RWPE1 (cell line): ENCODE measurements at regions not wholly inside any gene's neighbourhood (a gene's known extent, or its start where the extent isn't known, plus 50 kb on each side); places are given as distances from the start of the nearest gene placed in this dataset.

ENCODE experiments used
- CTCF ChIA-PET: fragments of 350-600 bp; sonication (Branson Sonifier 250); formaldehyde crosslinking; extraction: SDS; loops from one replicate; lab custom pipeline; 2021; lab: Yijun Ruan, JAX
- POLR2A ChIA-PET: fragments of 400-600 bp; formaldehyde crosslinking; extraction: SDS; loops from one replicate; lab custom pipeline; 2020; ENCODE audit warnings: antibody characterized with exemption; ENCODE audit not compliant: low non-redundant PET; lab: Yijun Ruan, JAX
- DNase-seq: peaks from one replicate; pipeline ENCODE4 v3.0.0; 2012; ENCODE audit warnings: low spot score
- H3K27ac ChIP-seq: fragments of 450-650 bp; 2 replicates; pipeline ENCODE4 v1.5.1; 2017
- TF ChIP-seq, protein P1 (sequence below): fragments of 450-650 bp; conservative IDR thresholded peaks from 2 replicates; pipeline ENCODE4 v1.5.1; 2017; ENCODE audit warnings: low read depth, mild to moderate bottlenecking

- TF ChIP-seq, protein P1, sequence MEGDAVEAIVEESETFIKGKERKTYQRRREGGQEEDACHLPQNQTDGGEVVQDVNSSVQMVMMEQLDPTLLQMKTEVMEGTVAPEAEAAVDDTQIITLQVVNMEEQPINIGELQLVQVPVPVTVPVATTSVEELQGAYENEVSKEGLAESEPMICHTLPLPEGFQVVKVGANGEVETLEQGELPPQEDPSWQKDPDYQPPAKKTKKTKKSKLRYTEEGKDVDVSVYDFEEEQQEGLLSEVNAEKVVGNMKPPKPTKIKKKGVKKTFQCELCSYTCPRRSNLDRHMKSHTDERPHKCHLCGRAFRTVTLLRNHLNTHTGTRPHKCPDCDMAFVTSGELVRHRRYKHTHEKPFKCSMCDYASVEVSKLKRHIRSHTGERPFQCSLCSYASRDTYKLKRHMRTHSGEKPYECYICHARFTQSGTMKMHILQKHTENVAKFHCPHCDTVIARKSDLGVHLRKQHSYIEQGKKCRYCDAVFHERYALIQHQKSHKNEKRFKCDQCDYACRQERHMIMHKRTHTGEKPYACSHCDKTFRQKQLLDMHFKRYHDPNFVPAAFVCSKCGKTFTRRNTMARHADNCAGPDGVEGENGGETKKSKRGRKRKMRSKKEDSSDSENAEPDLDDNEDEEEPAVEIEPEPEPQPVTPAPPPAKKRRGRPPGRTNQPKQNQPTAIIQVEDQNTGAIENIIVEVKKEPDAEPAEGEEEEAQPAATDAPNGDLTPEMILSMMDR: no peak
- H3K27ac ChIP-seq: no peak overlapping the region
- ChIA-PET POLR2A (no interaction called here), CTCF (interaction anchor here (0.6 kb wide), 1 partner anchor 19 kb away, joined by 4 read pairs; no protein-coding TSS in a partner anchor)
- DNase-seq: no peak
These were observed 162.8 kb downstream of the CYP26A1 start for GRCh38 chr10:93236393-93237040.

- POLR2A ChIA-PET: no interaction called here
- no peak for DNase-seq
- CTCF ChIA-PET: no interaction called here
- H3K27ac ChIP-seq: no peak overlapping the region
- TF ChIP-seq, protein P1: no peak
These were observed 171.5 kb downstream of the CYP26A1 start for GRCh38 chr10:93245147-93245546.

DNA sequence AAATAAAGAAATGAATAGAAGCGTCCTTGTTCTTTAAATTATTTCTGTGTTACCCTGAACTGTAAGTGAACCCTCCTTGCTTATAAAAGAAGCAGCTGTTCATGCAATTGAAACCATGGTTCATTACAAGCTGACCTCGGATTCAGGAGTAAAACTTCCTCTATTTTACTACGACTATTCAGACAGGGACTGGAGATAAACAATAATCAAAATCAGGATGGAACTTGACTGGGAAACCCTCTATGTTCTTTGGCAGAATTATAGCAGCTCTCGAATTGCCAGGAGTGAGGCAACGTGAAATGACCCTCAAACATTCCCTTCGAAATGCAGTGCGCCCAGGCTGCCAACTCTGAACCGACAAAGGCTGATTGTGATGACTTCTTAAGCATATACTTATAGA lies 172.1 kb downstream of the CYP26A1 start:
- POLR2A ChIA-PET: no interaction called here
- H3K27ac ChIP-seq: no peak overlapping the region
- DNase-seq: no peak
- TF ChIP-seq, protein P1: no peak
- CTCF ChIA-PET: no interaction called here

GRCh38 chr10:93248583-93249227 lies 175.0 kb downstream of the CYP26A1 start:
- ChIA-PET CTCF (no interaction called here), POLR2A (no interaction called here)
- DNase-seq: no peak
- no peak overlapping the region for H3K27ac ChIP-seq
- TF ChIP-seq, protein P1: no peak

DNA sequence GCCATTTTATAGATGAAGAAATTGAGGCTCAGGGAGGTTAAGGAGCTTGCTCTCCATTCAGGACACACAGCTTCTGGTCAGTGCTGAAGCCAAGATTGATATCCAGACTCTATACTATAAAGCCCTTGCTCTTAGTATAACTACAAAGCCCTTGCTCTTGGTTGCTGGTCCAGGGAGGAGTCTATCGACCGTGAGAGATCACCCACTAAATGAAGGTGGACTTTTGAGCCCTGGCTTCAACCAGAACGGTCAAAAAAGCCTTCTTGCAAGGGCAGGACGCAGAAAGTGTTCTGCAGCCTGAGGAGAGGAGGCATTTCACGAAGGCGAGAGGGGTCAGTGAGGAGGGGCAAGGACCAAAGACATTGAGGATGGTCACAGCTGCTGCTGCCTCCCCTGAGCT lies 176.3 kb downstream of the CYP26A1 start:
- no peak for DNase-seq
- no peak overlapping the region for H3K27ac ChIP-seq
- ChIA-PET CTCF (interaction anchor here (0.7 to 1.0 kb wide), 2 partner anchors 126 to 228 kb away, joined by 3 read pairs; no protein-coding TSS in a partner anchor), POLR2A (no interaction called here)
- TF ChIP-seq, protein P1: no peak

DNA sequence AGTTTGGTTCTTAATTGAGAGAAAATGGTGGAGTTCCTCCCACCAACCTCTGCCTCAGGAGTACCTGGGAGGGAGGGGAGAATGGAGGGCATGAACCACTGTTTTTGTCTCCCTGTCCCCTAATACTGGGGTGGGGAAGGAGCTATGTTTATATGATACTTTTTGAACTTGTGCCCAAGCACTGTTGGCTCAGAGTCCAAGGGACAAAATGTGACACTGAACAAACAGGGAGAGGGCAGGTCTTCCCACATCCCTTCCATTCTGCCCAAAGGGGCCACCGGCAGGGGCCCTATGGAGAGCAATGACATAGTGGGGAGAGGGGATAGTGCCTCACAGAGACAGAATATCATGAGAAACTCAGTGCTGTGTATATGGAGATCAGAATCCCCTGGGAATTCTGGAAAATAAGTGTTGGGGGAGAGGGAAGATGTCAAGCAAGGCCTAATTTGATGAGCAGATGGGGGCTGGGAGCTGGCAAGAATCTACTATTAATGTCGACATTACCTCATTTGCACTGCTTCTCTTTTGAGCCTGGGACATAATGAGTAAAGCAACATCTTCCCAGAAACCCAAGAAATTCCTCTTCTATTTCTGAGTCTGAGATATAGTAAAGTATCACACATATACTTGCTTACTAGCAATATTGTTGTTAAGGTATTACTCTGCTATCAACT lies 180.6 kb downstream of the CYP26A1 start:
- TF ChIP-seq, protein P1: no peak
- no peak overlapping the region for H3K27ac ChIP-seq
- ChIA-PET CTCF (interaction anchor here (1.0 kb wide), 1 partner anchor 174 kb away, joined by 3 read pairs; no protein-coding TSS in a partner anchor), POLR2A (no interaction called here)
- DNase-seq: no peak
